Astrocyte (in vitro differentiated cells and primary cell): ENCODE measurements at regions not wholly inside any gene's neighbourhood (a gene's known extent, or its start where the extent isn't known, plus 50 kb on each side); places are given as distances from the start of the nearest gene placed in this dataset.

ENCODE experiments used
- EZH2 ChIP-seq: IDR thresholded peaks from 2 replicates; pipeline ENCODE4 v1.6.1; 2012; ENCODE audit warnings: mild to moderate bottlenecking, low read length, inconsistent platforms; ENCODE audit not compliant: insufficient read depth
- TF ChIP-seq, protein P1 (sequence below): IDR thresholded peaks from 2 replicates; pipeline ENCODE4 v1.5.1; 2011; ENCODE audit warnings: low read depth, mild to moderate bottlenecking, inconsistent platforms, low read length, moderate library complexity; ENCODE audit not compliant: insufficient read depth

DNA sequence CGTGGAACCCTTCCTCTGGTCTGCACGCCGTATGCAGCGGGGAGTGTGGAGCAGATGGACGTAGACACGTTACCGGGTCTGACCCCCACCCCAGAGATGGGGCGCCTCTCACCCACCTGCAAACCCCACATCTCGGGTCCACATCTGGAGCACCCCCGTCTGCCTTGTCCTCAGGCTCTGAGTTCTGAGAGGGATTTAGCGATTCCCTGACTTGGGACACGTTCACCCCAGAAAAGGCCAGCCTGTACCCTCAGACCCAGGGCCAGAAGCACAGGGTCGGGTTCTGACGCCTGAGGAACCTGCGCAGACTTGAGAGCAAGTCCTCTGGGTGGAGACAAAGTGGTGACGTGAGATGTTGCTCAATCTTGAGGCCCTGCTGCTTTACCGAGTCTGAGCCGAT is 1138.5 kb downstream of the BRD1 start:
- TF ChIP-seq, protein P1, sequence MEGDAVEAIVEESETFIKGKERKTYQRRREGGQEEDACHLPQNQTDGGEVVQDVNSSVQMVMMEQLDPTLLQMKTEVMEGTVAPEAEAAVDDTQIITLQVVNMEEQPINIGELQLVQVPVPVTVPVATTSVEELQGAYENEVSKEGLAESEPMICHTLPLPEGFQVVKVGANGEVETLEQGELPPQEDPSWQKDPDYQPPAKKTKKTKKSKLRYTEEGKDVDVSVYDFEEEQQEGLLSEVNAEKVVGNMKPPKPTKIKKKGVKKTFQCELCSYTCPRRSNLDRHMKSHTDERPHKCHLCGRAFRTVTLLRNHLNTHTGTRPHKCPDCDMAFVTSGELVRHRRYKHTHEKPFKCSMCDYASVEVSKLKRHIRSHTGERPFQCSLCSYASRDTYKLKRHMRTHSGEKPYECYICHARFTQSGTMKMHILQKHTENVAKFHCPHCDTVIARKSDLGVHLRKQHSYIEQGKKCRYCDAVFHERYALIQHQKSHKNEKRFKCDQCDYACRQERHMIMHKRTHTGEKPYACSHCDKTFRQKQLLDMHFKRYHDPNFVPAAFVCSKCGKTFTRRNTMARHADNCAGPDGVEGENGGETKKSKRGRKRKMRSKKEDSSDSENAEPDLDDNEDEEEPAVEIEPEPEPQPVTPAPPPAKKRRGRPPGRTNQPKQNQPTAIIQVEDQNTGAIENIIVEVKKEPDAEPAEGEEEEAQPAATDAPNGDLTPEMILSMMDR: no peak
- no peak for TF ChIP-seq EZH2
